ENCODE measurements at regions not wholly inside any gene's neighbourhood (a gene's known extent, or its start where the extent isn't known, plus 50 kb on each side); places are given as distances from the start of the nearest gene placed in this dataset.

DNA sequence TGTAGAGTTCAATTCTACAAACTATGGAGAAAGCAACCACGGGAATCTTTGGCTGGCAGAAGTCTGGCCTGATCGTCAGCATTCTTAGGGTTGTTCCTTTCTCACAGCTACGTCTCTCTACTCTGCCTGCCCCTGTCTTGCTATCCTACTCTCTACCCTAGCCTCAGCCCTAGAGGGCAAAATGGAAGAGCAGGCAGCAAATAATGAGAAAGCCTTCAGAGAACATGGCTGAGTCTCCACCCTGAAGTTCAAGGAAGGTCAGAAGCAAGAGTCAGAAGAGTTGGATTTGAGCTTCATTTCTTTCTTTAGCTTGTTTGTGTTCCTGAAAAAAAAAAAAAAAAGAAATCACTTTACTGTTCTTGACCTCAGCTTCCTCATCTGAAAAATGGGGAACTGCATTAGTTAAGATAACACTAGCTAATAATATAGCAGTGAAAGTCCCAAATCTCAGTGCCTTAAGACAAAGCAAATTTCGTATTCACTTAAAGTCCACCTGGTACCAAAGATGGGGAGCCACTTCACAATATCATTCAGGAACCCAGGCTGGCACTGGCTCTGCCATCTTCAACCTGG lies 50.2 kb upstream of the CCND2 start:
- intact Hi-C loops (cut with micrococcal nuclease; ENCODE audit: unreplicated experiment) = no loop called here
- BruUV-seq (replicated peaks) = no TSS peak
- H3K9me3 ChIP-seq (ENCODE audit: control insufficient read depth, insufficient read depth, low read depth, low read length) = no peaks in the 10 kb centered on the region
- in situ Hi-C loops (cut with HindIII; ENCODE audit: low pct_unique_long_range_greater_than_20kb, low sequenced_read_pairs) = no loop called here
- no peaks in the 10 kb centered on the region for H3K27me3 ChIP-seq (ENCODE audit: control insufficient read depth, insufficient read depth, low read length)
- ChIA-PET CTCF (no interaction called here), POLR2A (no interaction called here)
- H3K36me3 ChIP-seq (ENCODE audit: control insufficient read depth, insufficient read depth, low read length) = no peaks in the 10 kb centered on the region
- H3K4me3 ChIP-seq (ENCODE audit: low read depth in 2 of 2, low read length in 2 of 2) = no peak overlapping the region
- no peaks in the 10 kb centered on the region for H3K4me1 ChIP-seq (ENCODE audit: control insufficient read depth, insufficient read depth, low read length)
- DNase-seq (ENCODE audit: low read depth, low spot score) (no peak), ATAC-seq (no peak)
- no peak overlapping the region for H3K27ac ChIP-seq (ENCODE audit: low read length)
- no peak for TF ChIP-seq CTCF (IDR thresholded peaks at IDR 0.05)

DNA sequence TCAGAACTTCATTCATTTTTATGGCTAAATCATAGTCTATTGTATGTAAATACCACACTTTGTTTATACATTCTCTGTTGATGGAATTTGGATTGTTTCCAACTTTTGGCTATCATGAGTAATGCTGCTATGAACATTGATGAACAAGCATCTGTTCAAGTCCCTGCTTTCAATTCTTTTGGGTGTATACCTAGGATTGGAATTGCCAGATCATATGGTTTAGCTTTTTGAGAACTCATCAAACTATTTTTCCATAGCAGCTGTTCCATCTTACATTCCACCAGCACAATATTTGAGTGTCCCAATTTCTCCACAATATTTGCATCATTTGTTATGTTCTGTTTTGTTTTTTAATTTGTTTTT lies 52.3 kb upstream of the CCND2 start:
- BruUV-seq (replicated peaks) = no TSS peak
- Histone ChIP-seq H3K4me1 (ENCODE audit: control insufficient read depth, insufficient read depth, low read length) (no peaks in the 10 kb centered on the region), H3K36me3 (ENCODE audit: control insufficient read depth, insufficient read depth, low read length) (no peaks in the 10 kb centered on the region), H3K27me3 (ENCODE audit: control insufficient read depth, insufficient read depth, low read length) (no peaks in the 10 kb centered on the region), H3K4me3 (ENCODE audit: low read depth in 2 of 2, low read length in 2 of 2) (no peak overlapping the region), H3K9me3 (ENCODE audit: control insufficient read depth, insufficient read depth, low read depth, low read length) (no peaks in the 10 kb centered on the region), H3K27ac (ENCODE audit: low read length) (no peak overlapping the region)
- intact Hi-C loops (cut with micrococcal nuclease; ENCODE audit: unreplicated experiment) = no loop called here
- ChIA-PET POLR2A (no interaction called here), CTCF (no interaction called here)
- in situ Hi-C loops (cut with HindIII; ENCODE audit: low pct_unique_long_range_greater_than_20kb, low sequenced_read_pairs) = no loop called here
- no peak for ATAC-seq
- TF ChIP-seq SIN3A (IDR thresholded peaks at IDR 0.05; ENCODE audit: borderline replicate concordance, insufficient read depth, low read depth, low read length) (no peak), CTCF (IDR thresholded peaks at IDR 0.05) (no peak)
- TF ChIP-seq, protein P1, sequence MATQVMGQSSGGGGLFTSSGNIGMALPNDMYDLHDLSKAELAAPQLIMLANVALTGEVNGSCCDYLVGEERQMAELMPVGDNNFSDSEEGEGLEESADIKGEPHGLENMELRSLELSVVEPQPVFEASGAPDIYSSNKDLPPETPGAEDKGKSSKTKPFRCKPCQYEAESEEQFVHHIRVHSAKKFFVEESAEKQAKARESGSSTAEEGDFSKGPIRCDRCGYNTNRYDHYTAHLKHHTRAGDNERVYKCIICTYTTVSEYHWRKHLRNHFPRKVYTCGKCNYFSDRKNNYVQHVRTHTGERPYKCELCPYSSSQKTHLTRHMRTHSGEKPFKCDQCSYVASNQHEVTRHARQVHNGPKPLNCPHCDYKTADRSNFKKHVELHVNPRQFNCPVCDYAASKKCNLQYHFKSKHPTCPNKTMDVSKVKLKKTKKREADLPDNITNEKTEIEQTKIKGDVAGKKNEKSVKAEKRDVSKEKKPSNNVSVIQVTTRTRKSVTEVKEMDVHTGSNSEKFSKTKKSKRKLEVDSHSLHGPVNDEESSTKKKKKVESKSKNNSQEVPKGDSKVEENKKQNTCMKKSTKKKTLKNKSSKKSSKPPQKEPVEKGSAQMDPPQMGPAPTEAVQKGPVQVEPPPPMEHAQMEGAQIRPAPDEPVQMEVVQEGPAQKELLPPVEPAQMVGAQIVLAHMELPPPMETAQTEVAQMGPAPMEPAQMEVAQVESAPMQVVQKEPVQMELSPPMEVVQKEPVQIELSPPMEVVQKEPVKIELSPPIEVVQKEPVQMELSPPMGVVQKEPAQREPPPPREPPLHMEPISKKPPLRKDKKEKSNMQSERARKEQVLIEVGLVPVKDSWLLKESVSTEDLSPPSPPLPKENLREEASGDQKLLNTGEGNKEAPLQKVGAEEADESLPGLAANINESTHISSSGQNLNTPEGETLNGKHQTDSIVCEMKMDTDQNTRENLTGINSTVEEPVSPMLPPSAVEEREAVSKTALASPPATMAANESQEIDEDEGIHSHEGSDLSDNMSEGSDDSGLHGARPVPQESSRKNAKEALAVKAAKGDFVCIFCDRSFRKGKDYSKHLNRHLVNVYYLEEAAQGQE (IDR thresholded peaks at IDR 0.05; ENCODE audit: insufficient read depth in 1 of 2, low read depth in 2 of 2, low read length in 1 of 2) = no peak
- DNase-seq (ENCODE audit: low read depth, low spot score) = no peak

DNA sequence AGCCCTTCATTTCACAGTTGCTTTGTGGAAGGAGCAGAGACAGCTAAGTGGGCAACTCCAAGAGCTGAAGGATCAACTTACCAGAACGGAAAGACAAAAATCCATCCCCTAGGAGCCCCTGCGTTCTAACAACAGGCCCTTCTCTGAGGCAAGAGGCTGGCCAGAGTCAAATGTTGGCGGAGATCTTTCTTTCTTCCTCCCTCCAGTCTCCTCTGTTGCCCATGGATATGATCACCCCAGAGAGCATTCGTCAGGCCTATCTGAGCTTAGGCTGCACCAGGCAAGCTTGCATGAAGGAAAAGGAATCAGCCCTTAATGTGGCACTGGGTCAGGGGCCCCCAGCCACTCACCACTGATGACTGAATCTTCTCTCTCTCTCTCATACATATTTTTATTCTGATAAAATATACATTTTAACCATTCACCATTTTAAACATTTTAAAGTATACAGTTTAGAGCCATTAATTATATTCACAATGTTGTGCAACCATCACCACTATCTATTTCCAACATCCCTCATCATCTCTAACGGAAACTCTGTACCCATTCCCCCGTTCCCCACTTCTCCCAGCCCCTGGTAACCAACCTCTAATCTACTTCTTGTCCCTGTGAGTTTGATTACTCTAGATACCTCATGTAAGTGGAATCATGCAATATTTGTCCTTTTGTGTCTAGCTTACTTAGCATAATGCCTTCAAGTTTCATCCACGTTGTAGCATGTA lies 52.9 kb upstream of the CCND2 start:
- ATAC-seq (no peak), DNase-seq (ENCODE audit: low read depth, low spot score) (no peak)
- intact Hi-C loops (cut with micrococcal nuclease; ENCODE audit: unreplicated experiment) (no loop called here), in situ Hi-C loops (cut with HindIII; ENCODE audit: low pct_unique_long_range_greater_than_20kb, low sequenced_read_pairs) (no loop called here)
- Histone ChIP-seq H3K4me3 (ENCODE audit: low read depth in 2 of 2, low read length in 2 of 2) (no peak overlapping the region), H3K9me3 (ENCODE audit: control insufficient read depth, insufficient read depth, low read depth, low read length) (no peaks in the 10 kb centered on the region), H3K36me3 (ENCODE audit: control insufficient read depth, insufficient read depth, low read length) (no peaks in the 10 kb centered on the region), H3K4me1 (ENCODE audit: control insufficient read depth, insufficient read depth, low read length) (no peaks in the 10 kb centered on the region), H3K27me3 (ENCODE audit: control insufficient read depth, insufficient read depth, low read length) (no peaks in the 10 kb centered on the region), H3K27ac (ENCODE audit: low read length) (no peak overlapping the region)
- POLR2A ChIA-PET = no interaction called here
- BruUV-seq (replicated peaks) = no TSS peak
- no peak for TF ChIP-seq TCF7L2 (IDR thresholded peaks at IDR 0.05; ENCODE audit: low read depth, low read length)
- TF ChIP-seq SIN3A (IDR thresholded peaks at IDR 0.05; ENCODE audit: borderline replicate concordance, insufficient read depth, low read depth, low read length) = no peak
- no peak for TF ChIP-seq POLR2AphosphoS5 (IDR thresholded peaks at IDR 0.05; ENCODE audit: low read depth, low read length)
- TF ChIP-seq CTCF (IDR thresholded peaks at IDR 0.05) = no peak
- TF ChIP-seq, protein P1 (IDR thresholded peaks at IDR 0.05; ENCODE audit: insufficient read depth in 1 of 2, low read depth in 2 of 2, low read length in 1 of 2) = no peak
- CTCF ChIA-PET = no interaction called here
